ENCODE measurements at regions not wholly inside any gene's neighbourhood (a gene's known extent, or its start where the extent isn't known, plus 50 kb on each side); places are given as distances from the start of the nearest gene placed in this dataset.

GRCh38 chr12:127150479-127150878 lies 1116.5 kb upstream of the TMEM132C start:
- no peak for TF ChIP-seq SRF (IDR thresholded peaks at IDR 0.05; ENCODE audit: low read depth in 2 of 2, low read length in 2 of 2)
- no peak for TF ChIP-seq RCOR1 (conservative IDR thresholded peaks at IDR 0.05; ENCODE audit: low read depth, low read length)
- no peak for TF ChIP-seq RAD21 (IDR thresholded peaks at IDR 0.05; ENCODE audit: insufficient read depth, low read depth, low read length)
- TF ChIP-seq POLR2A (IDR thresholded peaks at IDR 0.05; ENCODE audit: low read depth, low read length): no peak
- TF ChIP-seq CTCF (IDR thresholded peaks at IDR 0.05 in 2 of 3, conservative IDR thresholded peaks at IDR 0.05 in 1 of 3; ENCODE audit: control insufficient read depth in 2 of 3, extremely low read depth in 1 of 3, insufficient read depth in 1 of 3, low read depth in 3 of 3, low read length in 3 of 3): no peak
- TF ChIP-seq CHD1 (IDR thresholded peaks at IDR 0.05; ENCODE audit: low read depth, low read length): no peak
- no peak for TF ChIP-seq EZH2 (IDR thresholded peaks at IDR 0.05; ENCODE audit: borderline replicate concordance, control insufficient read depth, low read depth, low read length)
- no peak for TF ChIP-seq ETV6 (conservative IDR thresholded peaks at IDR 0.05 in 1 of 2, IDR thresholded peaks at IDR 0.05 in 1 of 2; ENCODE audit: borderline replicate concordance in 1 of 2, low read depth in 1 of 2)
